RCC 7860 (cell line): ENCODE measurements at regions not wholly inside any gene's neighbourhood (a gene's known extent, or its start where the extent isn't known, plus 50 kb on each side); places are given as distances from the start of the nearest gene placed in this dataset.
A peak's percentile ranks its signal among the peaks of the same experiment; 100 is the strongest.
"Not testable (repeated sequence)": the region's sequence is repeated elsewhere in the genome, so short reads cannot be mapped to it uniquely, and the experiment has no call there.

Experiments used
- DNase-seq: peaks from one replicate; pipeline ENCODE4 v3.0.0-alpha.2; 2015; ENCODE audit warnings: low spot score
- FAIRE-seq: peaks from 2 replicates; lab custom pipeline; 2012; peaks lifted over from hg19 to GRCh38; lab: Jason Lieb, UNC

DNA sequence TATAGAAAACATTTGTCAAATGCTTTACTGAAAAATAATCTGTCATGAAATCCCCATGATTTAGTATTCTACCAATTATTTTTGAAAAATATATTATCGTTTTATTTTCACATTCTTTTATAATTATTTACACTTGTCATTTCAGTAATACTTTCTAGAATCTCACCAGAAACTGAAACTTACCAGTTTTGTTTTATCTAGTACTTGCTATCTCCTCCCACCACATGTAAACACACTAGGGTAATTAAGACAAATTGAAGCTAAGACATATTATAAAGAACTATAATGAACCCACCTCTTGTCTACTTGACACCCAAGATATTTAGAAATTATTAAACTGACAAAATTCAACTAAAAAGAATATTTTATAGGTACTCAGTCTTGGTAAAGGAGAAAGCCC, 51.5 kb upstream of the GRM3 start:
- FAIRE-seq (no peak), DNase-seq (no peak)

DNA sequence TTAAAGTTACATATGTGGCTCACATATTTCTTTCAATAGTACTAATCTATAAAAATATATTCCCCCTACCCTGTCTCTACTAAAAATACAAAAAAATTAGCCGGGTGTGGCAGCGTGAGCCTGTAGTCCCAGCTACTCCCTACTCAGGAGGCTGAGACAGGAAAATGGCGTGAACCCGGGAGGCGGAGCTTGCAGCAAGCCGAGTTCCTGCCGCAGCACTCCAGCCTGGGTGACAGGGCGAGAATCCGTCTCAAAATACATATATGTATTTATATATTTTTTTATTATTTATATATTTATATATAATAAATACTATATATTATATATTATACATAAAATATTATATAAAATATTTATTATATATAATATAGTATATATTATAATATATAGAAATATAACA, 69.7 kb upstream of the GRM3 start:
- DNase-seq (no peak), FAIRE-seq (no peak)

DNA sequence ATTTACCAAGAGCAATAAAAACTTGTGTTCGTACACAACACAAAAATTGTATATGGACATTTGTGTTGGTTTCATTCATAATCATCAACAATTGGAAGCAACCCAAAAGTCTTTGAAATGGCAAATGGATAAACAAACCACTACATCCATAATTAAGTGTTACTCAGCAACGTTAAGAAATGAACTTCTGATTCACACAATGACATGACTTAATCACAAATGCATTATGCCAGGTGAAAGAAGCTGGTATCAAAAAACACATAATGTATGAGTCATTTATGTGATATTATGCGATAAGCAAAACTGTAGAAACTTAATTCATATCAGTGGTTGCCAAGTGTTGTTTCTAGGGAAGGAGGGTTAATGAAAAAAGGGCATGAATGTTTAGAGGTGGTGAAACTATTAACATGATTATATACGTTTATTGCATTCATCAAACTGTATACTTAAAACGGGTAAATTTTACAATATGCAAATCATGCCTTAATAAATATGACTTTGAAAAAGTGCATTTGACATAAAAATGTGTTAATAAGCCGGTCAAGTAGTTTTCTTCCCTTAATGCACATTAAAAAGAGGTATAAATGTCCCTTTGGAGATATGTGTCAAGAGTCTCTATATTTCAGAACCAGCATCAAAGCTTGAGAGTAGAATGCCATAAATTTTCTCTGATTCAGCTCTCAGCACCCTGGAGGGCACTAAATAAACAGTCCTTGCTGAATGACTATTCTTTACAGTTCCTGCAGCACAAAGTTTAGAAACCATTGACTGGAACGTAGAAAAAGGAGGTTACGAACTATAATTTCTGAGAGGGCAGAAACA, 84.8 kb upstream of the GRM3 start:
- FAIRE-seq (no peak), DNase-seq (no peak)

DNA sequence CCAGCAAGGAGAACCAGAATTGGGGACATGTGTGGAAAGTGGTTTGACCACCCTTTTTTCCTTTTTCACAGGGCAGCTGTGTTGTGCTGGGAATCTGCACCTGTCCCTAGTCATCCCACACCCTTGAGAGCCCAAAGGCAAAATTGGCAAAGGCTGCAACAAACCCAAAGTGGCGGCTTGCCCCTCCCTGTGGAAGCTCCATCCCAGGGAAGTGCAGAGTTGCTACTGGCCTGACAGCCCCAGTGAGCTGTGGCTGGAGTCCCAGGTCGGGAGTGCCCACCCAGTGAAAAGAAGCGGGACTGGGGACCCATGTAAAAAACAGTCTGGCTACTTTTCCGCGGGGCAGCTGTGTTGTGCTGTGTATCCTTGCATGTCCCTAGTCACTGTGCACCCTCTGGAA, 109.1 kb upstream of the GRM3 start:
- FAIRE-seq: no peak

DNA sequence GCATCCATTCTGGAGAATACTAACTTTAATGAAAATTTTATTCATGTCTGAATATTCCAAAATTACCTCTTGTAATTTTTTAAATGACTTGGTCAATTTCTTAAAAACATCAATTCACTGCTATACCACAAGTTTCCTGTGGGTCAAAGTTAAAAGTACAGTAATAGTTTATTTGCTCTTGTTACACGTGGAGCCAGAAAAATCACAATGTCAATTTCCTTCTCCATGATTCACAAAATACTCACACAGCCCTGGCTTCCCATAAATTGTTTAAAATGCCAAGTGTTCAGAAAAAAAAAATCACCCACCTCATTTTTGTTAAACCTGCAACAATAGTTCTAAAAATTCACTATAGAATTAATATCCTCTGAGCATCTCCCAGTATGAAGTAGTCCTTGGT, 139.5 kb upstream of the GRM3 start:
- no peak for DNase-seq
- no peak for FAIRE-seq

More for the DNA sequence above, 109.1 kb upstream of the GRM3 start:
- DNase-seq: no peak

DNA sequence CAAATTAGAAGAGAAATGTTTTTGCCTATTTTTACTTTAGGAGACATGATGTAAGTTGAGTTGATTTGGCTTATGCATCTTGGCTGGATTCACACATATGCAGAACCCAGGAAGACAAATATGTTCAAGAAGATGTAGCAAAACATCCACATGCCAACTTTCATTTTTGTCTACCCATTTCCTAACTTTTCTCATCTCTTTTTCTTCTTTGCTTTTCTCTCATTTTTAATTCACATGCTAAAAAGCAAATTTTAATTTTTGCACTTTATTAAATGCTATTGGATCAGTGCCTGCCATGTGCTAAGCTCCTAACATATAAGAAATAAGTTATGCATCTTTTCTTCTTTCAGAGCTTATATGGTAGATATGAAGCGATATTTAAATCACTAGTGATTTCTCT, 143.7 kb upstream of the GRM3 start:
- DNase-seq (no peak), FAIRE-seq (no peak)

DNA sequence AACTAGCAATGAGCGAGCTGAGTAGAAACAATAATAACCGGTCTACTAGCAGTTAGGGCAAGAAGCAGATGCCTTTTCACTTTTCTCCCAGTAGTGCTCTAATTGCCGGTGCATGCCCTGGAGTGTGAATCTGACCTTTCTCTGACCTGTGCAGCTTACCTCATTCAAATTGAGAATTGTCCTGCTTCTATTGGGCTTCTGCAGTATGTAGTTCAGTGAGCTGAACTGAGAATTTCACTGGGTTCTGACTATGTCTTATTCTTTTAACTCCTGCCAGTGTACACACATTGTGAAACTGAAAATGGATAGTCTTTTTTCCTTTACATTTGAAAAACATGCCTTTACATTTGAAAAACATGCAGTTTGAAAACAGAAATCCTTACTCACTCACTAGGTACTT, 157.9 kb upstream of the GRM3 start:
- FAIRE-seq (no peak), DNase-seq (no peak)

DNA sequence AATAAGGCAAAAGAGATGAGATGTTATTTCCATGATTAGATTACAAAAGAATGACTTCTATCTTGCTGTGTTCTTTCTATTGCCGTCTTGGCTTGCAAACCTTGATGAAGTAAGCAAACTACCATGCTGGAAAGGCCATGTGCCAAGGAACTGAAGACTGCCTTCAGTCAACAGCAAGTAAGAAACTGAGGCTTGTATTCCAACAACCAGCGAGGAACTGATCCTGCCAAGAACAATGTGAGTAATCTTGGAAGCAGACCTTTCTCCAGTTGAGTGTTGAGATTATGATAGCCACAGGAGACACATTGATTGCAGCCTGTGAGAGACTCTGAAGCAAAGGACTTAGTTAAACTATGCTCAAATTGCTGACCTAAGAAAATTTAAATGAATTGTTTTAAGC, 164.6 kb upstream of the GRM3 start:
- FAIRE-seq (no peak), DNase-seq (no peak)

DNA sequence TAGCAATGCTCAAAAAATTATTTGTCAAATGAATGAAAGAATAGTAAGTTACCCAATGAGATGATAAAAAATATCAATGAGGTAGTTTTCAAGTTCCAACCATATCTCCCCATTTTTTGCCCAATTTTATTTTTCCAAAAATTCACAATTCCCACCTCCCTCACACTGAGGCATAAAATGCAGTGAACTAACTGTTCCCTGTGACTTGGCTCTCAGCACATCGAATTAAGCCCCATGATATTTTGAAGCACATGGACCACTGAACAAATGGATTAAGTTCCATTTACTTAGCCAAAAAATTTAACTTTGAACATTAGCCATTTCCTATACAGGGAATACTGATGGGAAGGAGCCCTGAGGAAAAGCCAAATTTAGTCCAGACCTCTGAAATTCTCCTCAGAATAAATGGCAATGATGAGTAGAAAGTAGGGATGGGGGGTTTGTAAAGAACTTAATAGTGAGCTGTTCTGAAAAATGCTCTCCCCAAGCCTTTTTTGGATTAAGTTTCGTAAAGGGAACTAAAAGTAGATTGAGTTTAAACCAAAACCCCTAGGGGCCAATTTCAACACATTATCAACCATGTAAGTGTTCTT, 166.3 kb upstream of the GRM3 start:
- no peak for DNase-seq
- no peak for FAIRE-seq

DNA sequence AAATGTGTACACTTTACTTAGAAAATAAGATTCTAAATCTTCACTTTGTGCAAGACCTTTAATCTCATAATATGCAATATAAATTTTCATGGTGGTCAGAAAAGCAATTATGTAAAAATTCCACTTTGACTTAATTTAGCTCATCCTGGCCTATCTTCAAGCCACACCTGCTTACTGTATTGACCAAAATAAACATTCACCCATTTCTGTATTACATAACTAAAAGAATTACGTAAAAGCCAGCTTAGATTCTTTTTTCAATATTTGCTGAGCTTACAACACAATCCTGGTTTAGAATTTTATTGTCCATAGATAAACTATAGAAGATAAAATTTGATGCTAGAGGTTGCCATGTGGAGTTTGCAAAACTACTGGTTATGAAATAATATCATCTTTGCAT, 172.9 kb upstream of the GRM3 start:
- DNase-seq: no peak
- no peak for FAIRE-seq

DNA sequence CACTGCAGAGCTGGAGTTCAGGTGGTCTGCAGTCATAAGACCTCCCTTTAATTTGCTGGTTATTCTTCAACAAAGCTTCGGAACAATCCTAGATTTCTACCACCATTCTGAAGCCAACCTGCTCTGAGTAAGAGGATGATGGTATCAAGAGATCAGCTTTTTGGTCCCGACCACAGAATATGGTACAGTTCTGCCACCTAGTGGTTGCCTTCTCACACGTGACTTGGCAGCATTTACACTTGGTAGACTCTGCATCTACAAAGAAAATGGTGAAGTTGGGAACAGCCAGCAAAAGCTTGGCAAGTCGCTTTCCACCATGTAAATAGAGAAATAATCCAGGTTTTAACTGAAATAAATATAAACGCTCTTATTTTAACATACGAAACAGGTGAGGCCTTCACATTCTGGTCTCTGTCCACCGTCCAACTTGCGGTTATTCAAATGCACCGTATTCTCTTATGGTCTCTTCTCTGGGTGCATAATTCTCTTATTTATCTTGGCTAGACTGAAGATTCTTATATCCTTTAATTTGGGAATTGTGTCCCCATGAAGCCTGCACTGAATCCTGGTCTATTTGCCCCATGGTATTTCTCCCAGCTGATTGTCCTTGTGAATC, 173.9 kb upstream of the GRM3 start:
- DNase-seq (peak; percentile 63), FAIRE-seq (peak; percentile 32)

DNA sequence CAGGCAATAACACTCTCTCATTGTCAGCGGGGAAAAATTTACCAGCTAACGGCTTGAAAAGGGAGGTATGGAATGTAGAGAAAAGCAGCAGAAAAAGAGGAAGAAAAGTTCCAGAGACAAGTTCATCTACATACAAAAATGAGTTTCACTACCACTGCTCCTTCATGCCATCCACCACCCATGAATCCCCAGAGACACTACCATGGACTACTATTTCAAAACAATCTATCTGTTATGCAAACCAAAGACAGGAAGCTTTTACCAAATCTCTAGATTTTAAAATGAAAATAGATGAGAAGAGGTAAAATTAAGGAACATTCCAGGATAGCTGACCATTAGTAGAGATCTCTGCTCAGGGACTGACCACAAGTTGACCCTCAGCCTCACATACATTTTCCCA, 189.0 kb upstream of the GRM3 start:
- no peak for FAIRE-seq
- DNase-seq: no peak

DNA sequence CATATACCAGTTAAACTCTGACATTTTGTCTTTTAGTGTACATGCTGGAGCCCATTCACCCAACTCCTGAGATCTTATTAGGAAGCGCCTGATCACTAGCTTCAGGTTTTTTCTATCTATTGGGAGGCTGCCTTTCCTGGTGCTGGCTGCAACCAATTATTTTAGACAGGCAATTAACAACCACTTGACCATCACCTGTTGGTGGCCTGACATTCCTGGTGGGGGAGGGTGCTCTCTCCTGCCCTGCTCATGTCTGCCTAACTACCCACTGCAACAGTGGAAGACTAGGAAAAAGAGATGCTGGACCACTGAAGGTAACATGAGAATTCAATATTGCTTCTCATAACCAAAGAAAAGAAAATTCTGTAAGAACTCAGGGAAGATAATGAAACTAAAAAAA, 190.3 kb upstream of the GRM3 start:
- DNase-seq (no peak), FAIRE-seq (no peak)

DNA sequence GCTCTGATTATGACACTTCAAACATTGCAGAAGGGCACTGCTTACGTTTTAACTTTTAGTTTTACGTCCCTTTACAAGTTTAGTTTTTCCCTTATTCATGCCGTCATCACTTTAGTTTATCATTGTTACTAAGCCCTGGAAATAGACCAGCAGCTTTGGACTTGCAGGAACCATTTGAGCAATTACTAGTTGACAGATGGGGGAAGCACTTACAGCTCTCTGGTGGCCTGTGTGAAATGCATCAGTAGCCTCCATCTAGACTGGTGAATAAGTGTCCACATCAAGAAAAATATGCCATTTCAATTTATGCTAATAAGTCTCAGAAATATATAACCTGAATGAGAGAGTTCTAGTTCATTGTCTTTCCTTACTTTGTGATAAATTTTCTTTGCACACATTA, 194.9 kb upstream of the GRM3 start:
- FAIRE-seq (no peak), DNase-seq (no peak)

DNA sequence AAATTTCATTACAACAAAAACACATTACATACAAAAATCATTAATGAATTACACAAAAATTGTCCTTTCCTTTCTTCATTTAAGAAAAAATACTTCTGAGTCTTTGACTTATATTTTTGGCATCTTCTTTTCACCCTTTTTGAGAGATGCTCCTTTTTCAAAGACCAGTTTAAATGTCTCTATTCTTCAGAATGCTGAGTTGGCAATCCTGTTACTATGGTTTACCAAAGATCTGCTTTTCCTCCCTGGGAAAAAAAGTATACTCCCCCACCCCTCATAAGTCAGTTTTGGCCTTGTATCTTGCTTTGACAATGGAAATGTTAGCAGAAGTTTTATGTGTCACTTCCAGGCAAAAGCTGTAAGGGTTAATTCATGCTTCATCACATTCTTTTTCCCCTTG, 198.4 kb upstream of the GRM3 start:
- FAIRE-seq: no peak
- no peak for DNase-seq

DNA sequence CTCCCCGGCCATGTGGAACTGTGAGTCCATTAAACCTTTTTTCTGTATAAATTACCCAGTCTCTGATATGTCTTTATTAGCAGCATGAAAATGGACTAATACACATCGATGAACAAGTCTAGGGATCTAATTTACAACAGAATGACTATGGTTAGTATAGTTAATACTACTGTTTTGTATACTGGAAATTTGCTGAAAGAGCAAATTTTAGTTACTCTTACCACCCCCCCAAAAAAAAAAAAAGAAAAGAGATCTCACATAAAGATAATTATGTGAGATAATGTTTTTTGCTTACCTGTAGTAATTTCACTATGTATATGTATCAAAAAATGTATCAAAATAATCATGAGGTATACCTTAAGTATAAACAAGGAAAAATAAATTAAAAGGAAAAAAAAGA, 199.5 kb upstream of the GRM3 start:
- FAIRE-seq: no peak
- no peak for DNase-seq

DNA sequence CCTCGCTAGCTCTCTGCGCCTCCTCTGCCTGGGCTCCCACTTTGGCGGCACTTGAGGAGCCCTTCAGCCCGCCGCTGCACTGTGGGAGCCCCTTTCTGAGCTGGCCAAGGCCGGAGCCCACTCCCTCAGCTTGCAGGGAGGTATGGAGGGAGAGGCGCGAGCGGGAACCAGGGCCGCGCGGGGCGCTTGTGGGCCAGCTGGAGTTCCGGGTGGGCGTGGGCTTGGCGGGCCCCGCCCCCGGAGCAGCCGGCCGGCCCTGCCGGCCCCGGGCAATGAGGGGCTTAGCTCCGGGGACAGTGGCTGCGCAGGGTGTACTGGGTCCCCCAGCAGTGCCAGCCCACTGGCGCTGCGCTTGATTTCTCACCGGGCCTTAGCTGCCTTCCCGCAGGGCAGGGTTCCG, 203.3 kb upstream of the GRM3 start:
- DNase-seq, FAIRE-seq: not testable (repeated sequence)

DNA sequence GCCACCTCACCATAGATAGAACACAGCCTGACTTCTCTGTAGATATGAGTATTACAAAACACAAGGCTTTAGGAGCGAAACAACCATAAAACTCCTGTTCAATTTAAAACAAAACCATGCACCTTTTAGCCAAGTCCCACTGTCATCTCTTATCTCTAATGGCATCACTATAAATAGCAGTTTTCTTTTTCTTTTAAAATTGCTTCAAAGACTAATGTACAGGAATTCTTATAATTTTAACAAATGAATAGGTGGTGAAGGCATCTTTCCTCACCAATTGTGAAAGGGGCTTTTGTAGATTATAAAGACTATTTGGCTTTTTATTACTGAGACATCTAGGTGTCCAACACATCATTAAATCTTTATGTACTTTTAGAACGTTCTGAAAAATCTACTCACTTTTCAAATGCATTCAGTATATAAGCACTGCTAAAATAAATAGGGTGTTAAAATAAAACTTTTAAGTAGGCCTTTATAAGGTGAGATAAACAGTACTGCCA, 205.7 kb upstream of the GRM3 start:
- DNase-seq (no peak), FAIRE-seq (no peak)

DNA sequence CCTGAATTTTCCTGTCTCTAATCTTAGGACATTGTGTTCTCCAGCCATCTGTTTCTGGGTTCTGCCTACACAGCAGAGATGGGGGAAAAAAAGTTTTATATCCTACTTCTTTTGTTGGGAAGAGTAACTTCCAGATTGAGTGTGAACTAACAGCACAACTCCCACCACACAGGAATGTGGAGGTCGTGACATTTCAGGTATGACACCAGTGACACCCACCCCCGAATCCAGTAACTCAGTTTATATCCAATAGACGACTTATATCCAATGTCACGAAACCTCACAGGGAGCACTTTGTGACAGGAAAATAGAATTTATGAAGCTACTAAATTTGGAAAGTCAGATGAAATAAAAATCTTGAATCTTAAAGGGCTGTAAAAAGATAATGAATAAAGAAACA, 211.9 kb upstream of the GRM3 start:
- FAIRE-seq: no peak
- no peak for DNase-seq

DNA sequence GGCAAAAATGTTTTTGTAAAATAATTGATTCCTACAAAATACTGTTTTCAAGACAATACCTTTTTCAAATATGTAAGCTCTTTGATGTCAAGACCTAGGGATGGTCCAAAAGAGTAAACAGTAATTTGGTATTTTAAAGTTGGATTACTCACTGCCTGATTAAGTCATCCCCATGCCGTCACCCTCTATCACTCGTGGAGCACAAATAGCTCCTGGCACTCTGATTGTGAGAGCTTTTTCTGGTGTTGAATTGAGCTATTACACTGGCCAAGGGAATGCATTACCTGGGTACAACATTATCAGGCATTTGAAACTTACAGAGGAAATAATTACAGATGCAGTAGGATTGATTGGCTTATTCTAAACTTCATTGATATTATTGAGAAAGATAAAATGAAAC, 231.9 kb upstream of the GRM3 start:
- no peak for DNase-seq
- no peak for FAIRE-seq

DNA sequence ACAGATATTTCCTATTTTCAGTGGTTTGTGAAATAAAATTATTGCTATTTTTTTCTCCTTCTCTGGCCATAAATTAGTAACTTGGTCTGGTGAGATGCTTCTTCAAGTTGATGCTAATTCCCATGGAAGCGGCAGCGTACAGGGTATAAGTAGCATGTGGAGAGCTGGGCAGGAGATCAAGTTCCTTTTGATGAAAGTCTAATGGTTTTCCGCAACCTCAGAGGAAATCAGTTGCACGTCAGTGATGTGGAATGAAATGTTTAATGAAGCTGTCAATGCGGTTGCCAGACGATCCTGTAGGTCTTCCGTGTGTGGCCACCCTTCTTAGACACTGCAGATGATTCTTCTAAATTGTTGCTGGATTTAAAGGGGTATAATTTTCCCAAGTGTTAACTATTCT, 236.4 kb upstream of the GRM3 start:
- FAIRE-seq (no peak), DNase-seq (no peak)

DNA sequence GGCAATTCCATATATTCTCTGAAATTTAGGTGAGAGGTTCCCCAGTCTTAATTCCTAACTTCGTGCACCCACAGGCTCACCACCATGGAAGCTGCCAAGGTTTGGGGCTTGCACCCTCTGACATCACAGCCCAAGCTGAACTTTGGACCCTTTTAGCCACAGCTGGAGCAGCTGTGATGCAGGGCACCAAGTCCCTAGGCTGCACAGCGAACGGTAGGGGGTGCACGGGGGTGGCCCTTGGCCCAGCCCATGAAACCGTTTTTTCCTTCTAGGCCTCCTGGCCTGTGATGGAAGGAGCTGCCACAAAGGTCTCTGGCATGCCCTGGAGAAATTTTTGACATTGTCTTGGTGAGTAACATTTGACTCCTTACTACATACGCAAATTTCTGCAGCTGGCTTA, 251.9 kb upstream of the GRM3 start:
- DNase-seq (no peak), FAIRE-seq (no peak)
